ENCODE measurements at regions not wholly inside any gene's neighbourhood (a gene's known extent, or its start where the extent isn't known, plus 50 kb on each side); places are given as distances from the start of the nearest gene placed in this dataset.

DNA sequence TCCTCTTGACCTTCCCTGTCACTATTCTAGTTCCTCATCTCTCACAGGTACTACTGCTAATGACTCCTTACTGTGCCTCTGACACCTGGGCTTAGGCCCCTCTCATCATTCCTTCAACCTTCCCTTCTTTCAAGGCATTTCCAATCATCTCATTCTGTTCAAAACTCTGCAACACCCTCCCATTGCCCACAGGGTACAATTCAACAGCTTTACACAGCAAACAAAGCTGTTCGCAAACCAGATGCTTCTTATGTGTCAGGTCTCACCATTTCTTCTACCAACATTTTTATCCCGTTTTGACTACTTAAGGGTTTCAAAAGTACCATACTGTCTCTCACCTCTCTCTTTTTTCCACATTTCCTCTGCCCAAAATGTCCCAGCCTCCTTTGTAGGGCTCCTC, 84.4 kb upstream of the ID4 start:
- POLR2A ChIA-PET, result no interaction called here
- CTCF ChIA-PET, result no interaction called here
- H3K9me3 Mint-ChIP-seq (ENCODE audit: unreplicated experiment), result no peaks in the 10 kb centered on the region
- TF ChIP-seq, protein P1, sequence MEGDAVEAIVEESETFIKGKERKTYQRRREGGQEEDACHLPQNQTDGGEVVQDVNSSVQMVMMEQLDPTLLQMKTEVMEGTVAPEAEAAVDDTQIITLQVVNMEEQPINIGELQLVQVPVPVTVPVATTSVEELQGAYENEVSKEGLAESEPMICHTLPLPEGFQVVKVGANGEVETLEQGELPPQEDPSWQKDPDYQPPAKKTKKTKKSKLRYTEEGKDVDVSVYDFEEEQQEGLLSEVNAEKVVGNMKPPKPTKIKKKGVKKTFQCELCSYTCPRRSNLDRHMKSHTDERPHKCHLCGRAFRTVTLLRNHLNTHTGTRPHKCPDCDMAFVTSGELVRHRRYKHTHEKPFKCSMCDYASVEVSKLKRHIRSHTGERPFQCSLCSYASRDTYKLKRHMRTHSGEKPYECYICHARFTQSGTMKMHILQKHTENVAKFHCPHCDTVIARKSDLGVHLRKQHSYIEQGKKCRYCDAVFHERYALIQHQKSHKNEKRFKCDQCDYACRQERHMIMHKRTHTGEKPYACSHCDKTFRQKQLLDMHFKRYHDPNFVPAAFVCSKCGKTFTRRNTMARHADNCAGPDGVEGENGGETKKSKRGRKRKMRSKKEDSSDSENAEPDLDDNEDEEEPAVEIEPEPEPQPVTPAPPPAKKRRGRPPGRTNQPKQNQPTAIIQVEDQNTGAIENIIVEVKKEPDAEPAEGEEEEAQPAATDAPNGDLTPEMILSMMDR (IDR thresholded peaks at IDR 0.05; ENCODE audit: unreplicated experiment), result no peak
- intact Hi-C loops (cut with micrococcal nuclease), result no loop called here
- no peak overlapping the region for H3K4me3 Mint-ChIP-seq (ENCODE audit: unreplicated experiment)
- H3K27me3 Mint-ChIP-seq (ENCODE audit: insufficient read depth, unreplicated experiment), result no peaks in the 10 kb centered on the region
- no peak overlapping the region for H3K27ac Mint-ChIP-seq (ENCODE audit: low read depth, unreplicated experiment)
- DNase-seq (ENCODE audit: unreplicated experiment), result no peak
- peaks cover 7% of the 10 kb centered on the region for H3K4me1 Mint-ChIP-seq (ENCODE audit: insufficient read depth, unreplicated experiment)
- no TSS peak for BruUV-seq (replicated peaks)
- no peaks in the 10 kb centered on the region for H3K36me3 Mint-ChIP-seq (ENCODE audit: insufficient read depth, unreplicated experiment)

DNA sequence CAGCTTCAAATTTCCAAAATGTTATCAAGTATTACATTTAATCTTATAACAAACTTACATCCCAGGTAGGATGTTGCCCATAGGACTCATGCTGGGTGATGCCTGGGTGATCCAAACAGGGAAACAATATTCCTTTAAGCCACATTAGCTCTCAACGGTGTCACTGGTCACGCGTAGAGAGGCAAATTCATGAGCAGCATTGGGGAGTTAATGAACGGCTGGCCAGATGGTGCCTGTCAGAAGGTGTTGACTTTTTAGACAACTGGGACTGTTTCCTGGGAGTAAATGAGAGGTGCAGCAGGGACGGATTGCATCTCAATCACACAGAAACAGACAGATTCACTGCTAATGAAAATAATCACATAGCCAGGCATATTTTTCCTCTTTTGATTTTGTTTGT, 83.3 kb upstream of the ID4 start:
- TF ChIP-seq, protein P1 (IDR thresholded peaks at IDR 0.05; ENCODE audit: unreplicated experiment), result no peak
- ChIA-PET CTCF (no interaction called here), POLR2A (no interaction called here)
- Mint-ChIP-seq H3K4me3 (ENCODE audit: unreplicated experiment) (no peak overlapping the region), H3K36me3 (ENCODE audit: insufficient read depth, unreplicated experiment) (no peaks in the 10 kb centered on the region), H3K27me3 (ENCODE audit: insufficient read depth, unreplicated experiment) (no peaks in the 10 kb centered on the region), H3K27ac (ENCODE audit: low read depth, unreplicated experiment) (no peak overlapping the region), H3K9me3 (ENCODE audit: unreplicated experiment) (no peaks in the 10 kb centered on the region), H3K4me1 (ENCODE audit: insufficient read depth, unreplicated experiment) (peaks cover 15% of the 10 kb centered on the region)
- no TSS peak for BruUV-seq (replicated peaks)
- no peak for DNase-seq (ENCODE audit: unreplicated experiment)
- intact Hi-C loops (cut with micrococcal nuclease), result no loop called here

DNA sequence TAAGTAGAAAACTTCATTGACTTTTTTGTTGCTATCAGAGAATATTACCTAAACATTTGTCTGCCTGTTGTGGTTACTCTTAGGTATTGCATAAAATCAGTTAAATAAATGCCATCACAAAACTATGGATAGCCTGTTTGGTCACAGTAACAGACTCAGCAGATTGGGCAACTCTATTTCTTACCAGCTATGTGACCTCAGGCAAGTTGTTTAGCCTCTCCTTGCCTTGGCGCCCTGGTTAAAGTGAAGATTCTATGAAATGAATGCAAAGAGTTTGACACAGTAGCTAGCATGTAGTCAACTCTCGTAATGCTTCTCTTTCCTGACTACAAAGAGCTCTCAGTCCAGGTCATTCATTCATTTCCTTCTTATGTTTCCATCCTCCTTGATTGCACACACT, 82.5 kb upstream of the ID4 start:
- ChIA-PET POLR2A (no interaction called here), CTCF (interaction anchor here (1.1 kb wide), 1 partner anchor 8 kb away, joined by 3 read pairs; no protein-coding TSS in a partner anchor)
- no peak overlapping the region for H3K27ac Mint-ChIP-seq (ENCODE audit: low read depth, unreplicated experiment)
- H3K36me3 Mint-ChIP-seq (ENCODE audit: insufficient read depth, unreplicated experiment), result no peaks in the 10 kb centered on the region
- H3K4me3 Mint-ChIP-seq (ENCODE audit: unreplicated experiment), result no peak overlapping the region
- intact Hi-C loops (cut with micrococcal nuclease), result no loop called here
- TF ChIP-seq, protein P1 (IDR thresholded peaks at IDR 0.05; ENCODE audit: unreplicated experiment), result no peak
- BruUV-seq (replicated peaks), result no TSS peak
- peak; percentile 44 for DNase-seq (ENCODE audit: unreplicated experiment)
- H3K27me3 Mint-ChIP-seq (ENCODE audit: insufficient read depth, unreplicated experiment), result no peaks in the 10 kb centered on the region
- no peaks in the 10 kb centered on the region for H3K9me3 Mint-ChIP-seq (ENCODE audit: unreplicated experiment)
- peaks cover 22% of the 10 kb centered on the region for H3K4me1 Mint-ChIP-seq (ENCODE audit: insufficient read depth, unreplicated experiment)

DNA sequence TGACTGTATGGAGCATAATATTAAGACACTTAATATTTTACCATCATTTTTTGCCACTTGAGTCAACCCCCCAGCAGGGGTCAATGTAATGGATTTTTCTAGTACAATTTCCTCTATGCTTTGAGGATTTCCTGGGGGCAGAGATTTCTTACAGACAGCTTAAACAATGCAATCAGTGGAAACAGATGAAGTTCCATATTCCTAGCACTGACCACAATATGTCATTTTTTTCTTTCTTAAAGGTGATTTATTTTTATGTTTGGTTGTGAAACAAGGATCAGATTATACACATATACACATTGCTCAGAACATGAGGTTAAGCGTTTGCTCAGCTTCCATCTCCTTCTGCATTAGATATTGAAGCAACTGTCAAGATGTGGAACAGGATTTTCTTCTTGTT, 82.0 kb upstream of the ID4 start:
- Mint-ChIP-seq H3K36me3 (ENCODE audit: insufficient read depth, unreplicated experiment) (no peaks in the 10 kb centered on the region), H3K4me3 (ENCODE audit: unreplicated experiment) (no peak overlapping the region), H3K9me3 (ENCODE audit: unreplicated experiment) (no peaks in the 10 kb centered on the region), H3K27me3 (ENCODE audit: insufficient read depth, unreplicated experiment) (no peaks in the 10 kb centered on the region), H3K27ac (ENCODE audit: low read depth, unreplicated experiment) (no peak overlapping the region), H3K4me1 (ENCODE audit: insufficient read depth, unreplicated experiment) (peaks cover 22% of the 10 kb centered on the region)
- TF ChIP-seq, protein P1 (IDR thresholded peaks at IDR 0.05; ENCODE audit: unreplicated experiment), result no peak
- ChIA-PET CTCF (interaction anchor here (1.1 kb wide), 1 partner anchor 9 kb away, joined by 3 read pairs; no protein-coding TSS in a partner anchor), POLR2A (no interaction called here)
- no TSS peak for BruUV-seq (replicated peaks)
- intact Hi-C loops (cut with micrococcal nuclease), result no loop called here
- no peak for DNase-seq (ENCODE audit: unreplicated experiment)

Data from MCF 10A (cell line).